A172 (cell line): ENCODE measurements at regions not wholly inside any gene's neighbourhood (a gene's known extent, or its start where the extent isn't known, plus 50 kb on each side); places are given as distances from the start of the nearest gene placed in this dataset.
"Not testable (repeated sequence)": the region's sequence is repeated elsewhere in the genome, so short reads cannot be mapped to it uniquely, and the experiment has no call there.

Experiments used
- DNase-seq: peaks from one replicate; pipeline ENCODE4 v3.0.0-alpha.2; 2015; ENCODE audit warnings: low spot score

GRCh38 chr6:106723419-106723818, 94.0 kb downstream of the QRSL1 start:
- DNase-seq = not testable (repeated sequence)

GRCh38 chr6:106721189-106721588, 91.8 kb downstream of the QRSL1 start:
- not testable (repeated sequence) for DNase-seq
